Loucy (cell line): ENCODE measurements at regions not wholly inside any gene's neighbourhood (a gene's known extent, or its start where the extent isn't known, plus 50 kb on each side); places are given as distances from the start of the nearest gene placed in this dataset.

Experiments used
- H2AFZ ChIP-seq: fragments of 200-600 bp; sonication (generic); 2 replicates; pipeline ENCODE4 v1.6.0; 2016; ENCODE audit warnings: antibody characterized with exemption, mild to moderate bottlenecking, low read length, moderate library complexity
- H3F3A ChIP-seq: fragments of 200-600 bp; 2 replicates; pipeline ENCODE4 v1.6.0; 2016; ENCODE audit warnings: antibody characterized with exemption, low read depth, mild to moderate bottlenecking
- H3K27me3 ChIP-seq: fragments of 200-600 bp; sonication (generic); 2 replicates; pipeline ENCODE4 v1.6.1; 2014; ENCODE audit warnings: low read length, mild to moderate bottlenecking; ENCODE audit not compliant: insufficient read depth, poor library complexity, severe bottlenecking
- H3K36me3 ChIP-seq: fragments of 200-600 bp; sonication (generic); 2 replicates; pipeline ENCODE4 v1.6.1; 2016; ENCODE audit warnings: low read length; ENCODE audit not compliant: insufficient read depth
- H3K4me1 ChIP-seq: fragments of 200-600 bp; sonication (generic); 2 replicates; pipeline ENCODE4 v1.5.1; 2014; ENCODE audit warnings: low read length, mild to moderate bottlenecking; ENCODE audit not compliant: insufficient read depth, poor library complexity, severe bottlenecking
- H3K4me2 ChIP-seq: fragments of 200-600 bp; sonication (generic); 2 replicates; pipeline ENCODE4 v1.6.0; 2014; ENCODE audit warnings: antibody characterized with exemption, low read length, low read depth, mild to moderate bottlenecking; ENCODE audit not compliant: poor library complexity, severe bottlenecking
- H3K4me3 ChIP-seq: fragments of 200-600 bp; sonication (generic); 2 replicates; pipeline ENCODE4 v1.5.1; 2014; ENCODE audit warnings: low read length, mild to moderate bottlenecking, mixed read lengths; ENCODE audit not compliant: poor library complexity, severe bottlenecking
- H3K79me2 ChIP-seq: fragments of 200-600 bp; sonication (generic); 2 replicates; pipeline ENCODE4 v1.6.1; 2014; ENCODE audit warnings: low read length; ENCODE audit not compliant: insufficient read depth
- H3K9ac ChIP-seq: fragments of 200-600 bp; sonication (generic); 2 replicates; pipeline ENCODE4 v1.6.0; 2014; ENCODE audit warnings: mild to moderate bottlenecking, low read depth, low read length, moderate library complexity; ENCODE audit not compliant: poor library complexity, severe bottlenecking
- H3K9me2 ChIP-seq: fragments of 200-600 bp; sonication (generic); replicated peaks from 2 replicates; pipeline ENCODE4 v1.6.1; 2016; ENCODE audit warnings: low read depth, low read length, mixed read lengths
- H3K9me3 ChIP-seq: fragments of 200-600 bp; sonication (generic); 2 replicates; pipeline ENCODE4 v1.6.1; 2014; ENCODE audit warnings: mild to moderate bottlenecking, antibody characterized with exemption, low read length, low read depth; ENCODE audit not compliant: insufficient read depth
- H4K20me1 ChIP-seq: fragments of 200-600 bp; sonication (generic); 2 replicates; pipeline ENCODE4 v1.6.0; 2014; ENCODE audit warnings: antibody characterized with exemption, low read length, mild to moderate bottlenecking; ENCODE audit not compliant: insufficient read depth, poor library complexity, severe bottlenecking
- CTCF ChIP-seq: fragments of 200-600 bp; sonication (generic); conservative IDR thresholded peaks from 2 replicates; pipeline ENCODE4 v1.5.1; 2014; ENCODE audit warnings: mild to moderate bottlenecking, antibody characterized with exemption, low read length
- EZH2phosphoT487 ChIP-seq: fragments of 200-600 bp; IDR thresholded peaks from 2 replicates; pipeline ENCODE4 v1.6.1; 2018; ENCODE audit warnings: antibody characterized with exemption, mild to moderate bottlenecking, moderate library complexity, borderline replicate concordance

DNA sequence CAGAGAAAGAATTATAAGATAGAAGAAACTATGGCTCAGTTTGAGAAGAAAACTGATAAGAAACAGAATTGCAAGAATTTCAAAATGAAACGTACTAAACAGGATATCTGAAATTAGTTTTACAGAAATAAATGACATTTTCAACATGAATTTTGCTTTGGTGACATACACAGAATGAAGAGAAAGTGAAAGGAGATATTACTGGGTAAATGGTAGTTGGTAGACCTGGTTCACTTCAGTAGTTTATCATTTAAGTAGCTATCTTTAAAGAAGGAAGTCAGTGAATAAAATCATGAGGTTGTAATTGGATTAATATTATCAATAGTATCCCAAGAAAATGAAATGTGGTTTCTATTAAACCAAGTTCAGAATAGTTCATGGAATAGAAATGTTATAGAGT lies 395.5 kb upstream of the SMIM31 start:
- no peaks in the 10 kb centered on the region for H3F3A ChIP-seq
- H3K9me3 ChIP-seq, result no peaks in the 10 kb centered on the region
- H3K9me2 ChIP-seq, result no peaks in the 10 kb centered on the region
- H2AFZ ChIP-seq, result no peak overlapping the region
- no peaks in the 10 kb centered on the region for H3K4me1 ChIP-seq
- no peaks in the 10 kb centered on the region for H3K27me3 ChIP-seq
- no peaks in the 10 kb centered on the region for H4K20me1 ChIP-seq
- H3K9ac ChIP-seq, result no peak overlapping the region
- TF ChIP-seq CTCF, result no peak
- no peak for TF ChIP-seq EZH2phosphoT487
- no peaks in the 10 kb centered on the region for H3K36me3 ChIP-seq
- no peak overlapping the region for H3K4me3 ChIP-seq
- H3K79me2 ChIP-seq, result no peaks in the 10 kb centered on the region
- H3K4me2 ChIP-seq, result no peak overlapping the region

- H3K79me2 ChIP-seq, result no peaks in the 10 kb centered on the region
- no peak for TF ChIP-seq EZH2phosphoT487
- TF ChIP-seq CTCF, result no peak
- no peaks in the 10 kb centered on the region for H3K4me1 ChIP-seq
- H3K4me2 ChIP-seq, result no peak overlapping the region
- no peaks in the 10 kb centered on the region for H3F3A ChIP-seq
- H3K36me3 ChIP-seq, result no peaks in the 10 kb centered on the region
- no peak overlapping the region for H2AFZ ChIP-seq
- no peaks in the 10 kb centered on the region for H3K27me3 ChIP-seq
- H3K9me3 ChIP-seq, result no peaks in the 10 kb centered on the region
- H3K4me3 ChIP-seq, result no peak overlapping the region
- no peaks in the 10 kb centered on the region for H4K20me1 ChIP-seq
- H3K9ac ChIP-seq, result no peak overlapping the region
- H3K9me2 ChIP-seq, result no peaks in the 10 kb centered on the region
Measured at GRCh38 chr4:164359881-164360280, 394.1 kb upstream of the SMIM31 start.

DNA sequence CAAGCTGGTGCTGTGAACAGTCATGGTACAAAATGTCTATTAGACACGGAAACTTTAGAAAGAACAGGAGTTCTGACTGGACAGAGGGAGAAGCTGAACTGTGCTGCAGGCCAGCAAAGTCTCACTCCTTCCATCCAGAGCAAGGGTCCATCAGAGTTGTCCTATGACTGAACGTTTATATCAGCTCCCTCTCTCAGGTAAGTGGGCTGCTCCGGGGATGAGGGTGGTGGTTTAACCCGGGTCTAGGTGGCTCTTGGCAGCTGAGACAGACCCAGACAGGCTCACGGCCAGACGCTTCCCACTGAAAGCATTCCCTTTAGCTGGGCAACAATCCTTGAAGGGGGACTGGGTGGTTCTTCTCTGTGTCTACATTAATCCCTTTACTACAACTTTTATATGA lies 385.0 kb upstream of the SMIM31 start:
- H3K4me3 ChIP-seq, result no peak overlapping the region
- H3K79me2 ChIP-seq, result no peaks in the 10 kb centered on the region
- no peak for TF ChIP-seq EZH2phosphoT487
- no peak for TF ChIP-seq CTCF
- H3F3A ChIP-seq, result no peaks in the 10 kb centered on the region
- no peak overlapping the region for H3K9ac ChIP-seq
- no peaks in the 10 kb centered on the region for H4K20me1 ChIP-seq
- no peak overlapping the region for H3K4me2 ChIP-seq
- no peaks in the 10 kb centered on the region for H3K9me3 ChIP-seq
- H3K9me2 ChIP-seq, result no peaks in the 10 kb centered on the region
- no peaks in the 10 kb centered on the region for H3K27me3 ChIP-seq
- H3K36me3 ChIP-seq, result no peaks in the 10 kb centered on the region
- H2AFZ ChIP-seq, result no peak overlapping the region
- no peaks in the 10 kb centered on the region for H3K4me1 ChIP-seq
